Lower lobe of right lung (tissue), 2 donors: ENCODE measurements at regions not wholly inside any gene's neighbourhood (a gene's known extent, or its start where the extent isn't known, plus 50 kb on each side); places are given as distances from the start of the nearest gene placed in this dataset.

Experiments used
- ATAC-seq, 2 donors: fragments of 200-7000 bp; cut with Tn5 transposase; one replicate each; pipeline ENCODE4 v1.9.1; 2020 to 2022; ENCODE audit warnings: mild to moderate bottlenecking in 2 of 2, moderate library complexity in 2 of 2
- DNase-seq: peaks from one replicate; pipeline ENCODE4 v3.0.0-alpha.2; 2020
- H3K27ac ChIP-seq: fragments of 200-600 bp; one replicate; pipeline ENCODE4 v1.8.0; 2022
- H3K27me3 ChIP-seq: fragments of 200-600 bp; one replicate; pipeline ENCODE4 v1.8.0; 2022; ENCODE audit warnings: low read depth
- H3K36me3 ChIP-seq: fragments of 200-600 bp; one replicate; pipeline ENCODE4 v1.8.0; 2022; ENCODE audit warnings: mild to moderate bottlenecking
- H3K4me1 ChIP-seq: fragments of 200-600 bp; one replicate; pipeline ENCODE4 v1.8.0; 2022
- H3K4me3 ChIP-seq: fragments of 200-600 bp; one replicate; pipeline ENCODE4 v1.8.0; 2022; ENCODE audit warnings: mild to moderate bottlenecking
- H3K9me3 ChIP-seq: fragments of 200-600 bp; one replicate; pipeline ENCODE4 v1.8.0; 2022
- CTCF ChIP-seq: fragments of 200-600 bp; IDR thresholded peaks from one replicate; pipeline ENCODE4 v1.8.0; 2022; ENCODE audit warnings: antibody characterized with exemption, mild to moderate bottlenecking
- intact Hi-C: fragments of 100-400 bp; cut with DNase I; formaldehyde crosslinking; loops from one replicate; pipeline ENCODE4 v1.11.0; 2022
- donor health status: DM: no; HTN: yes; CAD: no; lungs with severe emphysema.

- no peak for TF ChIP-seq CTCF
- no peaks in the 10 kb centered on the region for H3K27me3 ChIP-seq
- H3K4me1 ChIP-seq: no peaks in the 10 kb centered on the region
- ATAC-seq: no peak
- no peak overlapping the region for H3K27ac ChIP-seq
- H3K9me3 ChIP-seq: no peaks in the 10 kb centered on the region
- no peak overlapping the region for H3K4me3 ChIP-seq
- DNase-seq: no peak
- intact Hi-C loops: no loop called here
- no peaks in the 10 kb centered on the region for H3K36me3 ChIP-seq
Measured at GRCh38 chr2:114201781-114202180, 240.7 kb upstream of the DPP10 start.

- H3K9me3 ChIP-seq: no peaks in the 10 kb centered on the region
- no peak for TF ChIP-seq CTCF
- no peaks in the 10 kb centered on the region for H3K36me3 ChIP-seq
- intact Hi-C loops: no loop called here
- H3K4me1 ChIP-seq: no peaks in the 10 kb centered on the region
- ATAC-seq (no peak), DNase-seq (no peak)
- no peak overlapping the region for H3K4me3 ChIP-seq
- H3K27ac ChIP-seq: no peak overlapping the region
- H3K27me3 ChIP-seq: no peaks in the 10 kb centered on the region
Measured at GRCh38 chr2:114203679-114204078, 238.8 kb upstream of the DPP10 start.

- no peak overlapping the region for H3K4me3 ChIP-seq
- H3K27ac ChIP-seq: no peak overlapping the region
- H3K9me3 ChIP-seq: no peaks in the 10 kb centered on the region
- H3K36me3 ChIP-seq: no peaks in the 10 kb centered on the region
- intact Hi-C loops: no loop called here
- no peak for TF ChIP-seq CTCF
- no peaks in the 10 kb centered on the region for H3K4me1 ChIP-seq
- H3K27me3 ChIP-seq: no peaks in the 10 kb centered on the region
- no peak for ATAC-seq
- DNase-seq: no peak
Measured at GRCh38 chr2:114213808-114214207, 228.6 kb upstream of the DPP10 start.

- Histone ChIP-seq H3K36me3 (no peaks in the 10 kb centered on the region), H3K9me3 (no peaks in the 10 kb centered on the region), H3K27ac (no peak overlapping the region), H3K4me3 (no peak overlapping the region), H3K4me1 (no peaks in the 10 kb centered on the region), H3K27me3 (no peaks in the 10 kb centered on the region)
- no peak for ATAC-seq
- no peak for DNase-seq
- intact Hi-C loops: no loop called here
- TF ChIP-seq CTCF: no peak
Measured at GRCh38 chr2:114218383-114218782, 224.1 kb upstream of the DPP10 start.

- intact Hi-C loops: no loop called here
- no peak overlapping the region for H3K4me3 ChIP-seq
- DNase-seq (no peak), ATAC-seq (no peak)
- no peaks in the 10 kb centered on the region for H3K9me3 ChIP-seq
- no peak for TF ChIP-seq CTCF
- no peak overlapping the region for H3K27ac ChIP-seq
- H3K27me3 ChIP-seq: no peaks in the 10 kb centered on the region
- H3K36me3 ChIP-seq: no peaks in the 10 kb centered on the region
- H3K4me1 ChIP-seq: no peaks in the 10 kb centered on the region
Measured at GRCh38 chr2:114219456-114219855, 223.0 kb upstream of the DPP10 start.

- Histone ChIP-seq H3K27me3 (no peaks in the 10 kb centered on the region), H3K27ac (no peak overlapping the region), H3K4me1 (no peaks in the 10 kb centered on the region), H3K36me3 (no peaks in the 10 kb centered on the region), H3K9me3 (no peaks in the 10 kb centered on the region), H3K4me3 (no peak overlapping the region)
- no peak for DNase-seq
- no peak for TF ChIP-seq CTCF
- ATAC-seq: no peak
- intact Hi-C loops: no loop called here
Measured at GRCh38 chr2:114222344-114222743, 220.1 kb upstream of the DPP10 start.
